ENCODE measurements at regions not wholly inside any gene's neighbourhood (a gene's known extent, or its start where the extent isn't known, plus 50 kb on each side); places are given as distances from the start of the nearest gene placed in this dataset.

GRCh38 chr1:209248649-209249279 is 334.8 kb upstream of the CAMK1G start:
- no peak for TF ChIP-seq EZH2 (IDR thresholded peaks at IDR 0.05; ENCODE audit: borderline replicate concordance, low read depth, low read length, severe bottlenecking)
- TF ChIP-seq CTCF (IDR thresholded peaks at IDR 0.05; ENCODE audit: borderline replicate concordance, extremely low read depth, low read length, poor library complexity, severe bottlenecking), result peak; percentile 98

Measured in DND-41 (cell line).